Thyroid gland (tissue), 4 donors: ENCODE measurements at regions not wholly inside any gene's neighbourhood (a gene's known extent, or its start where the extent isn't known, plus 50 kb on each side); places are given as distances from the start of the nearest gene placed in this dataset.

ENCODE experiments used
- POLR2A ChIP-seq, 2 donors: fragments of 450-650 bp; IDR thresholded peaks; one replicate each; pipeline ENCODE4 v1.6.1; 2017; ENCODE audit warnings: antibody characterized with exemption in 2 of 2, mild to moderate bottlenecking in 2 of 2, moderate library complexity in 1 of 2
- TF ChIP-seq, protein P1 (sequence below), 6 experiments: fragments of 200-600 bp in 3 of 6; fragments of 450-650 bp in 3 of 6; sonication (generic) in 3 of 6; IDR thresholded peaks; one replicate each; pipeline ENCODE4 v1.5.1; 2016 to 2019; ENCODE audit warnings: antibody characterized with exemption in 6 of 6, mild to moderate bottlenecking in 2 of 6, inconsistent platforms in 1 of 6, moderate library complexity in 1 of 6

- TF ChIP-seq, protein P1, sequence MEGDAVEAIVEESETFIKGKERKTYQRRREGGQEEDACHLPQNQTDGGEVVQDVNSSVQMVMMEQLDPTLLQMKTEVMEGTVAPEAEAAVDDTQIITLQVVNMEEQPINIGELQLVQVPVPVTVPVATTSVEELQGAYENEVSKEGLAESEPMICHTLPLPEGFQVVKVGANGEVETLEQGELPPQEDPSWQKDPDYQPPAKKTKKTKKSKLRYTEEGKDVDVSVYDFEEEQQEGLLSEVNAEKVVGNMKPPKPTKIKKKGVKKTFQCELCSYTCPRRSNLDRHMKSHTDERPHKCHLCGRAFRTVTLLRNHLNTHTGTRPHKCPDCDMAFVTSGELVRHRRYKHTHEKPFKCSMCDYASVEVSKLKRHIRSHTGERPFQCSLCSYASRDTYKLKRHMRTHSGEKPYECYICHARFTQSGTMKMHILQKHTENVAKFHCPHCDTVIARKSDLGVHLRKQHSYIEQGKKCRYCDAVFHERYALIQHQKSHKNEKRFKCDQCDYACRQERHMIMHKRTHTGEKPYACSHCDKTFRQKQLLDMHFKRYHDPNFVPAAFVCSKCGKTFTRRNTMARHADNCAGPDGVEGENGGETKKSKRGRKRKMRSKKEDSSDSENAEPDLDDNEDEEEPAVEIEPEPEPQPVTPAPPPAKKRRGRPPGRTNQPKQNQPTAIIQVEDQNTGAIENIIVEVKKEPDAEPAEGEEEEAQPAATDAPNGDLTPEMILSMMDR (IDR thresholded peaks at IDR 0.05): no peak
- TF ChIP-seq POLR2A (IDR thresholded peaks at IDR 0.05): no peak
Observed at GRCh38 chr6:47407300-47408281, 70.0 kb upstream of the CD2AP start.
